BE2C (cell line): ENCODE measurements at regions not wholly inside any gene's neighbourhood (a gene's known extent, or its start where the extent isn't known, plus 50 kb on each side); places are given as distances from the start of the nearest gene placed in this dataset.

ENCODE experiments used
- DNase-seq: peaks from one replicate; pipeline ENCODE4 v3.0.0-alpha.2; 2020
- H3K27me3 ChIP-seq: fragments of 250-450 bp; sonication (Bioruptor Pico); 2 replicates; pipeline ENCODE4 v1.5.1; 2020; ENCODE audit warnings: mild to moderate bottlenecking
- H3K36me3 ChIP-seq: fragments of 250-450 bp; sonication (Bioruptor Pico); 2 replicates; pipeline ENCODE4 v1.5.1; 2020; ENCODE audit warnings: mild to moderate bottlenecking
- H3K4me1 ChIP-seq: fragments of 250-450 bp; sonication (Bioruptor Pico); 2 replicates; pipeline ENCODE4 v1.5.1; 2020
- H3K4me3 ChIP-seq: 2 replicates; pipeline ENCODE4 v1.5.1; 2011; ENCODE audit warnings: low read depth, low read length
- H3K9me3 ChIP-seq: fragments of 250-450 bp; sonication (Bioruptor Pico); 2 replicates; pipeline ENCODE4 v1.5.1; 2020
- TF ChIP-seq, protein P1 (sequence below): IDR thresholded peaks from 2 replicates; pipeline ENCODE4 v1.5.1; 2012; ENCODE audit warnings: mild to moderate bottlenecking, low read depth, low read length

DNA sequence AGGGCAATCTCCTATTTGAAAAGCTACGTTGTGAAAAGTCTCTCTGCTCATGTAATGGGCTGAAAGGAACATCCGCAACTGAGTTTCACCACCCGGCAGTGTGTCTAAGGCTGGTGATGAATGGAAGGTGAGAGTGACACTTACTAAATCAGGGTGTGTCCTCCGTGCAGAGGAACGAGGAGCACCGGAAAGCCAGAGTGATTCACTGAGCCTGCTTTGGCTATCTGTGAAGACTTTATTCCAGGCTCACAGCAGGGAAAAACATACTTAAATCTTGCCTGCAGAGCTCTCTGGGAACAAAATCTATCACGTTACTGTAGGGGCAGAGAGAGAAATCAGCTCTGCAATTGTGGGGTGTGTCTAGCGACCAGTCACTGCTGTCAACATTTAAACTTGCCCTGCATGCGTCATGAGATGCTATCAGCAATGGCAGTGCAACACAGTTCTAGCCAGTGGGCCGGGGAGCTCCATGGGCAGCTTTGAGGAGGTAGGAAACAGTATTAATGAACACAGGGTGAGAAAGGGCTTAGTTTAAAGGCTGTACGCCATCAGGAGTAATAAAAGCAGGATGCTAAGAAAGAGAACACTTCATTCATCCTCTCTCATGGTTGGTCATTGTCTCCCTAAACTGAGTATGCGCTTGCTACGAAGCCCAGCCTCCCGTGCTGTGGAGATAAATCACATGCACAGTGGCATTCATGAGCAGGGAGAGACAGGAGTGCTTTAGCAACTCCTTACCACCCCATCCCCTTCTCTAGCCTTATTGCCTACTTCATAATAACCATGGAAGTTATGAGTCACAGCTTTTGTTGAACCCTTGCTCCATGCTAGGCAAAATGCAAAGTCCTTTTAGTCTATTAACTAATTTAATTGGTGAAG lies 542.7 kb upstream of the ADAMTS9 start:
- H3K9me3 ChIP-seq, result no peaks in the 10 kb centered on the region
- H3K36me3 ChIP-seq, result no peaks in the 10 kb centered on the region
- DNase-seq, result peak; percentile 50
- no peaks in the 10 kb centered on the region for H3K27me3 ChIP-seq
- H3K4me3 ChIP-seq, result no peak overlapping the region
- peaks cover 33% of the 10 kb centered on the region for H3K4me1 ChIP-seq
- TF ChIP-seq, protein P1, sequence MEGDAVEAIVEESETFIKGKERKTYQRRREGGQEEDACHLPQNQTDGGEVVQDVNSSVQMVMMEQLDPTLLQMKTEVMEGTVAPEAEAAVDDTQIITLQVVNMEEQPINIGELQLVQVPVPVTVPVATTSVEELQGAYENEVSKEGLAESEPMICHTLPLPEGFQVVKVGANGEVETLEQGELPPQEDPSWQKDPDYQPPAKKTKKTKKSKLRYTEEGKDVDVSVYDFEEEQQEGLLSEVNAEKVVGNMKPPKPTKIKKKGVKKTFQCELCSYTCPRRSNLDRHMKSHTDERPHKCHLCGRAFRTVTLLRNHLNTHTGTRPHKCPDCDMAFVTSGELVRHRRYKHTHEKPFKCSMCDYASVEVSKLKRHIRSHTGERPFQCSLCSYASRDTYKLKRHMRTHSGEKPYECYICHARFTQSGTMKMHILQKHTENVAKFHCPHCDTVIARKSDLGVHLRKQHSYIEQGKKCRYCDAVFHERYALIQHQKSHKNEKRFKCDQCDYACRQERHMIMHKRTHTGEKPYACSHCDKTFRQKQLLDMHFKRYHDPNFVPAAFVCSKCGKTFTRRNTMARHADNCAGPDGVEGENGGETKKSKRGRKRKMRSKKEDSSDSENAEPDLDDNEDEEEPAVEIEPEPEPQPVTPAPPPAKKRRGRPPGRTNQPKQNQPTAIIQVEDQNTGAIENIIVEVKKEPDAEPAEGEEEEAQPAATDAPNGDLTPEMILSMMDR, result no peak

DNA sequence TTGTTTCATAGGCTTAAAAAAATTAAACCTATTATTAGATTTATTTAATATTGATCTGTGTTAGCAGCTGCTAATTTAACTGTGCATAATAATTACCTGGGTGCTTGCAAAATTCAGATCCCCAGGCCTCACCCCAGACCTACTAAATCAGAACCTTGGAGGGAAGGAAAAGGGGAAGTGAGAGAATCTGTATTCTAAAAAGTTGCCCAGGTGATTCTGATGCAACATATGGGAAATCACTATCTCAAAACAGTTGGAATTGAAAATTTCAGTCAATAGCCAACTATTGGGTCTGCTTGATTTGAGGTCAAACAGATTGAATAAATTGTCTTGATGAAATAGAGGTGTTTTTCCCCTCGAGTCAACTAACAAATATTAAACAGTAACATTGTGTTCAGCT lies 538.5 kb upstream of the ADAMTS9 start:
- H3K4me3 ChIP-seq, result no peak overlapping the region
- no peaks in the 10 kb centered on the region for H3K36me3 ChIP-seq
- DNase-seq, result no peak
- TF ChIP-seq, protein P1, result no peak
- peaks cover 25% of the 10 kb centered on the region for H3K4me1 ChIP-seq
- H3K9me3 ChIP-seq, result no peaks in the 10 kb centered on the region
- H3K27me3 ChIP-seq, result no peaks in the 10 kb centered on the region

DNA sequence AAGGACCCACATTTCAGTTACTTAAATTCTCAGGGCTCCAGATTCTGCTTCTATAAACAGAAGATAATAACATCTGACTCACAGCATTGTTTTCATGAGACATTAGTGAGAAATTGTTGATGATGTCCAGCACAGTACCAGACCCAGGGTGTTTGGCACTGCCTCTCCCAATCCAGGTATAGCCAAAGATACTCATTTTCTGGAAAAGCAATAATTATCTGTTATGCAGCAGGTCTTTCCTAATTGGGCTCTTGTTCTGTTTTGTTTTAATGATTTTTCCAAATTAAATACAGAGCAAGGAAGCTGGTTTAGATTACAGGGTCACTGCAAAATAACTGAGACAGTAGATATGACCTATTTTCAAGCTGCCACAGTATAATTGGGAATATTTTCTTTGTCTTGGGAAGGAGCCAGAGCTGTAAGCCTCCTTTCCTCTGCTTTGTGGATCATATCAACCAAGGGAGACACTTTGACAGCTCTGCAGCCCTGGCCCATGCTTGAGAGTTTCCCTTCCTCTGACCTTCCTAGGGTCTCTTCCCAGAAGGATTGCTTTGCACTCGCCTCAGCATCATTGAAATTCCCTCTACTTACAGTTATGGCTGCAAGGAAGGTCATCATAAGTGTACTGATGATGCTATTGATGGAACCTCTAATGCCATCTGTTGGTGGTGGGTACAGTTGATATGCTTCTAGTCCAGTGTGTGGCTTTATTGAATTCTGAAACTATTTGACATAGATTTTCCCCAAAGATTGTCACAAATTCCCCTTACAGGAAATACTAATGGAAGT lies 522.4 kb upstream of the ADAMTS9 start:
- TF ChIP-seq, protein P1, result peak; percentile 52
- peak; percentile 79 for DNase-seq
- H3K36me3 ChIP-seq, result no peaks in the 10 kb centered on the region

DNA sequence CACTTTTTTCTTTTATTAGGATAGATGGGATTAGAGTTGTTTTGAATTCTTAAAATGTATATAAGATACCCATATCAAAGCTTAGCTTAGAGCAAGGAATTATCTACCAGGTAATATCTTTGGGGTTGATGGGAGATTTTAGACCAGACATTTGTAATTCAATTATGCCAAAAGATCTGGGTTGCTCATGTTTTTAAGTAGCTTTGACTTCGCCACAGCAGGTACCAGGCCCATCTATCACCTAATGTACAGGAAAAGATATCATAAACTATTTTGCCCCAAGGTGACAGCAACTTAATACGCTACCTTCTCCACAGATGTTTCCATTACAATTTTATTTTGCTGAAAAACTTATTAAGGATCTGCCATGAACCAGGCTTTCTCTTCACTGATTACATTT lies 514.6 kb upstream of the ADAMTS9 start:
- no peak for DNase-seq
- Histone ChIP-seq H3K4me3 (no peak overlapping the region), H3K9me3 (no peaks in the 10 kb centered on the region), H3K4me1 (peaks cover 37% of the 10 kb centered on the region), H3K36me3 (no peaks in the 10 kb centered on the region), H3K27me3 (no peaks in the 10 kb centered on the region)
- TF ChIP-seq, protein P1, result no peak

More for the DNA sequence above, 522.4 kb upstream of the ADAMTS9 start:
- H3K27me3 ChIP-seq, result no peaks in the 10 kb centered on the region
- no peak overlapping the region for H3K4me3 ChIP-seq
- H3K4me1 ChIP-seq, result peaks cover 18% of the 10 kb centered on the region
- no peaks in the 10 kb centered on the region for H3K9me3 ChIP-seq

DNA sequence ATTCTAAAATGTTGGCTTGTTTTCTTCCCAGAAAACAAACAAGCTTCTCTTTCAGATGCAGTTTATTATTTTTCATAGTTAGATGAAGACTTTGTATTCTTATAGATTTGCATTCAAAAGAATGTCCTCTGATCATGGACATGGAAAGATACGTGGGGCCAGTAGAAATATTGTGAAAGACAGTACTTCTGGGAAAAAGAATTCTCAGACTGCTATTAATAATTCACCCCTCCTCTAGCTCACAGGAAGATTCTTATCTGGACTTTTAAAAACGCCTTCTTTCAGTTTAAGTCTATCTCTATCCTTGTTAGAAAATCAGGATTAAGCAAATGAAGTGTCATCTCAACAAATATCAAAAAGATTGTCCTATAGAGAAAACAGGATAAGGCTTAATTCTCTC lies 514.1 kb upstream of the ADAMTS9 start:
- no peak overlapping the region for H3K4me3 ChIP-seq
- TF ChIP-seq, protein P1, result no peak
- H3K4me1 ChIP-seq, result peaks cover 37% of the 10 kb centered on the region
- H3K27me3 ChIP-seq, result no peaks in the 10 kb centered on the region
- H3K9me3 ChIP-seq, result no peaks in the 10 kb centered on the region
- DNase-seq, result no peak
- no peaks in the 10 kb centered on the region for H3K36me3 ChIP-seq
